ENCODE measurements at regions not wholly inside any gene's neighbourhood (a gene's known extent, or its start where the extent isn't known, plus 50 kb on each side); places are given as distances from the start of the nearest gene placed in this dataset.
A peak's percentile ranks its signal among the peaks of the same experiment; 100 is the strongest.

DNA sequence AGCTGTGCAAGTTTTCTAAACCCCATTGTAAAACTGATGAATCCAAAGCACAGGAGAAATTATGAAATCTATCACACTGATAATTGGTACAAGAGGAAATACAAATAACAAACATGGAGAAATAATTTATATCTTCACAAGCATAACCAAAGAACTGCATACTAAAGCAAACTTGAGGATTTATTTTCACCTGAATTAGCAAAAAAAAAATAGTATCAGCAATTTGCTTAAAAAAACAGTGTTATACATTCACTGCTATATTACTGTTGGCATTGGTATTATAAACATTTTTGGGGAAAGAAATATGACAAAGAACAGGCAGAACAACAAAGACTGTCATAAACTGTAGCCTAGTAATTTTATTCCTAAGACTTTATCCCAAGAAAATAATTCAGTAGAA lies 230.8 kb upstream of the NRP1 start:
- DNase-seq (no peak), ATAC-seq (no peak)
- intact Hi-C loops (cut with DNase I): no loop called here

DNA sequence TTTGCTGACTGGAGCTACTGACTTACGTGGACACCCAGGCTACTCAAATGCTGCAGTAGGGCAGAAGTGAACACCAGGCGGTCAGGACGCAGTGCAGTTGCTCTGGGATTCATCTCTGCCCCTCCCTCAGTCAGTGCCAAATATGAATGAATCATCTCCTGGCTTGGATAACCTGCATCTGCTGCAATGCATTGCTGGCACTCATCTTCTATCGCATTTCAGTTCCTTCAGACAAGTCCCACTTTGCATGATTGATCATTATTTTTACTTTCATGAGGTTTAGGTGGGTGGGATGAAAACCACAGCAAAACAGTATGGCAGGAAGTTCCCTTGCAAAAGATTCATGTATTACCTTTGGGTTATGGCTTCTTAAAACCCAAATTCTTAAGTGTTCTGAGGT lies 224.6 kb upstream of the NRP1 start:
- DNase-seq (peak; percentile 30), ATAC-seq (peak in 1 of 2 donors; percentile 92)

GRCh38 chr10:33557313-33557712 lies 222.8 kb upstream of the NRP1 start:
- DNase-seq: no peak
- no peak for ATAC-seq
- intact Hi-C loops (cut with DNase I): no loop called here

More for the DNA sequence above, 224.6 kb upstream of the NRP1 start:
- intact Hi-C loops (cut with DNase I): no loop called here

GRCh38 chr10:33556620-33557019 lies 222.2 kb upstream of the NRP1 start:
- ATAC-seq (no peak), DNase-seq (no peak)
- intact Hi-C loops (cut with DNase I): no loop called here

DNA sequence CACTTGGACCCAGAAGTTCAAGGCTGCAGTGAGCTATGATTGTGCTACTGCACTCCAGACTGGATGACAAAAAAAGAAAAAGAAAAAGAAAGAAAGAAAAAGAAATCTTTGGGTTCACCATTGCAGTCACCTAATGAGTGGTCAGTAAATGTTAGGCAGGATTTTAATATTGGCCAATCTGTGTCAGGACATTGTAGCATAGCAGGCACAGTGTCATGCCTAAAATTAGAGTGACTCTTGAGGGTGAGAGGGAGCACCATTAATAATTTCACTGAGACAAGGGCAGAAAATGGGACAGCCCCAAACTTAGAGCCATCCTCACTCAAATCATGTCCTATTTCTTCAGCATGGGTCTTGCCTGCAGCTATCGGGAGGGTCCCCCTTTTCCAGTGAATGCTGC lies 221.6 kb upstream of the NRP1 start:
- ATAC-seq (no peak), DNase-seq (no peak)
- intact Hi-C loops (cut with DNase I): no loop called here

GRCh38 chr10:33553748-33554571 lies 219.5 kb upstream of the NRP1 start:
- intact Hi-C loops (cut with DNase I): no loop called here
- no peak for DNase-seq

GRCh38 chr10:33552290-33552689 lies 217.8 kb upstream of the NRP1 start:
- peak; percentile 42 to 71 for ATAC-seq
- intact Hi-C loops (cut with DNase I): no loop called here
- DNase-seq: no peak

More at GRCh38 chr10:33553748-33554571, 219.5 kb upstream of the NRP1 start:
- ATAC-seq: no peak

DNA sequence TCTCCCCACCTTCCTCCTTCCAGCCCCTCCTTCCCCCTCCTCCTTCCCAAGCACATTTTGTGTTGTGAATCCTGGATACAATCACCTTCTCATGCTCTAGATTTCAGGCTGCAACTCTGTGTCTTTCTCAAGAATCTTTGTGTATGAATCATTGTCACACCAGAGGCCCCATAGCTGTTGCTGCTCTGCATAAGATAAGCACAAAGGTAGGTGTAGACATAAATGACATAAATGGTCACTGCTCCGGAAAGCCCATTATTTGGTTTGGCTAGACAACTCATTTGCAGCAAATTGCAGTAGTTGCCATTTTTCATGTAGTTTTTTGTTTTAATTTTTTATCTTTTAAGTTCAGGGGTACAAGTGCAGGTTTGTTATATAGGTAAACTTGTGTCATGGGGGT lies 216.3 kb upstream of the NRP1 start:
- DNase-seq: no peak
- ATAC-seq: no peak
- intact Hi-C loops (cut with DNase I): no loop called here

DNA sequence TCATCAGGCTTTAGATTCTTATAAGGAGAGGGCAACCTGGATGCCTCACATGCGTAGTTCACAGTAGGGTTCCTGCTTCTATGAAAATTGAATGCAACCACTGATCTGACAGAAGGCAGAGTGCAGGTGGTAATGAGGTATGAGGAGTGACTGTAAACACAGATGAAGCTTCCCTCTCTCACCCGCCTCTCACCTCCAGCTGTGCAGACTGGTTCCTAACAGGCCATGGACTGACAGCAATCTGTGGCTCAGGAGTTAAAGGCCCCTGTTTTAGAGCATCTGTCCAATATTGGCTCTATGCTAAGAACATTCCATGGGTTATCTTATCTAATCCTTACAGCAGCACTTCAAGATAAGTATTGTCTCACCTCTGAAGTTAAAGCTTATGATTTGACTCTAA lies 213.5 kb upstream of the NRP1 start:
- ATAC-seq (no peak), DNase-seq (no peak)
- intact Hi-C loops (cut with DNase I): no loop called here

DNA sequence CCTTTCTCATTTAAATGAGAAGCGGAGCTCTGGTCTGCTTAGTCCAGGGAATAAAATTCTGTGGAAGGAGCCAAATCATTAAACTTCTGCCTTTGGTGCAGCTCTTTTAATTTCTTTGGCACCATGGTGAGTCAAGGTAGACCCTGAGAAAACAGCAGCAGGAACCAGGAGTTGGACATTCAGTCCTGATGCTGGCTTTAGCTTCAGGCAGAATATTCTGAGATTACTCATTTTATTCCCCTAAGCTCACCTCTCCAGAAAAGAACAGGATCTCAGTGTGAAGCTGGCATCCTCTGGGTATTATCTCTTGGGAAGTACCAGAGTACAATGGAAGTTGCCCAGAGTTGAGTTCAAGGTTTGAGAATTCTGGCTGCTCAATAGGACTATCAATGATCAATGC lies 211.6 kb upstream of the NRP1 start:
- intact Hi-C loops (cut with DNase I): no loop called here
- DNase-seq (no peak), ATAC-seq (no peak)

DNA sequence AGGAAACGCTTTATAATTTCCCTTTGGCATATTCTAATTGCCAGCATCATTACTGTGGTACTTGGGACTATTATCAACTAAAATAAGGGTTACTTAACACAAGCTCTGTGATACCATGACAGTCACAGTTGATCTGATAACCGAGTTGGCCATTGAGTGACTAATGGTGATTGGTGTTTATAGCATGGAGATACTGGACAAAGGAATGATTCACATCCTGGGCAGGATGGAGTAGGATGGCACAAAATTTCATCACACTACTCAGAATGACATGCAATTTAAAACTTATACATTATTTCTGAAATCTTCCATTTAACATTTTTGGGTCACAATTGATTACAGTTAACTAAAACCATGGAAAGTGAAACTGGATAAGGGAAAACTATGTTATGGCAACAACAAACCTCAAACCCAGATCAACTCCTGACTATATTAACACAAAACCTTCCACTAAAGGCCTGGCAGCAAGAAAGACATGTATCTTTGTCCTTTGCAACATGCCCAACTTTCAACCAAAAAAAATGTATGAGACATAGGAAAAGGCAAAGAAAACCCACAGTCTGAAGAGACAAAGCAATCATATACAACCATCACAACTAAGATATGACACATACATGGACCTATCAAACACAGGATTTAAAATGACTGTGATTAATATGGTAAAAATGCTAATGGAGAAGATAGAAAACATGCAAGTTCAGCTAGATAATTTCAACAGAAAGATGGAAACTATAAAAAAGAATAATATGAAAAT lies 208.5 kb upstream of the NRP1 start:
- intact Hi-C loops (cut with DNase I): no loop called here
- ATAC-seq (no peak), DNase-seq (no peak)

DNA sequence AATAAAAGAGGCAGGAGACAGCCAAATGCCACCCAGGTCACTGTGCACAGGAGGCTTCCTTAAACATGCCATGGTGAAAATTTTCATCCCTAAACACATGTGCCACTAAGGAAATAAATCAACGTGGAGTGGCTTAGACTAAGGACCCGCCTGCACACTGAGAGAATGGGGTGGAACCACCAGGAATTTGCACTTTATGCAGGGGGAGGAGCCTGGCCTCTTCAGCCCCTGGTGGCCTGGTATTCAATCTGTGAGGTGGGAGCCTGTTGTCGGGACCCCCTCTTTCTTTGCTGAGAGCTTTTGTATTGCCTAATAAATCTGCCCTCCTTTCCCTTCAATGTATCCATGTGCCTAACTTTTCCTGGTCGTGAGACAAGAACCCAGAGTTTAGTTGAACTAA lies 204.6 kb upstream of the NRP1 start:
- intact Hi-C loops (cut with DNase I): no loop called here
- DNase-seq: no peak
- ATAC-seq: no peak

DNA sequence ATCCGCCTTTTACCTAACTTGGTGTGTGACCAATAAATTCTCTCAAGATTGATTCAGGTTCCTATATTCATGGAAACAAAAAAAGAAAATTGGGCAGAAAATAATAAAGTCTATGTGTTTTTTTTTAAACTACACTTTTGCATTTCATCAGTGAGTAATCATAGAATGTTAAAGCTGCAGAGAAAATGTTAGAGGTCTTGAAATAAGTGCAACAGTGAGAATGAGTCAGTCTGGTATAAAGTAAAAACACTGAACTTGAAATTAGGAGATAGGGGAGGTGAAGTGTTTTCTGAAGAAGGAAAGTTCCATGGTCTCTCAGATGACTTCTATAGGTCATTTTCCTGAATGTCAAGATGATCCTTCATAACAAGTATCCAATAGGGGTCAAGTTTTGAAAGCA lies 202.6 kb upstream of the NRP1 start:
- no peak for DNase-seq
- intact Hi-C loops (cut with DNase I): no loop called here
- ATAC-seq: no peak

DNA sequence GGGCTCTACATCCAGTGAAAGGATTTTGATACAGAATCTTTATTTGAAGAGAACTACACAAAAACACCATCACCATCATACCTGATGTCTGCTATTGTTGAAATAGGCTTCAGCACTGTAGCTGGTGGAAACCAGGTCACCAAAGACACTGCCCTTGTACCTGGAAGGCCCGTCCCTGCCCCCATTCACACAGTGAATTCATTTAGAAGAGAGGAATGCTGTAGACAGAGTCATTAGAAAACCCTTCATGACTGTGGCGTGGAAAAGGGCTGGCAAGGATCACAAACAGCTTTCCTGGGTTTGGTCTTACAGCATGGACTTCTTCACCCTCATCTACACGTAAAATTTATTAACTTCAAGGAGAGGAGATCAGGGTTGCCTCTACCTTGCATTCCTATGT lies 202.0 kb upstream of the NRP1 start:
- intact Hi-C loops (cut with DNase I): no loop called here
- DNase-seq: no peak
- ATAC-seq: no peak

DNA sequence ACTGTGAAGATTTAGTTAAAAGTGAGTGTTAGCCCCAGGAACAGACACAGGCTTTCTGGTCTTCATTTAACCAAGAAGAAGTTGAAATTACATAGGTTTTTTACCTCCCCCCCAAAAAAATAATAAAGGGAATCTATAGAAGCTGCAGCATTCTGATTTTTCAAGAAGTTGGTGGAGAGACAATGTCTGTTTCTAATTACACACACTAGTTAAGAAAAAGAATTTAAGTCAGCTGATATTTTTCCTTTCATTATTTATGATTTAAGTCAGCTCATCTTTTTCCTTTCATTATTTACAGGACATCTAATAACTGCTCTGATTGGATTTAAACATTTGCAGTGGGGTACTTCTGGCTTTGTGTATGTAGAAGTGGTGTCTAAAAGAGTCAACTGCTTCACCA lies 201.4 kb upstream of the NRP1 start:
- no peak for ATAC-seq
- intact Hi-C loops (cut with DNase I): no loop called here
- DNase-seq: no peak

DNA sequence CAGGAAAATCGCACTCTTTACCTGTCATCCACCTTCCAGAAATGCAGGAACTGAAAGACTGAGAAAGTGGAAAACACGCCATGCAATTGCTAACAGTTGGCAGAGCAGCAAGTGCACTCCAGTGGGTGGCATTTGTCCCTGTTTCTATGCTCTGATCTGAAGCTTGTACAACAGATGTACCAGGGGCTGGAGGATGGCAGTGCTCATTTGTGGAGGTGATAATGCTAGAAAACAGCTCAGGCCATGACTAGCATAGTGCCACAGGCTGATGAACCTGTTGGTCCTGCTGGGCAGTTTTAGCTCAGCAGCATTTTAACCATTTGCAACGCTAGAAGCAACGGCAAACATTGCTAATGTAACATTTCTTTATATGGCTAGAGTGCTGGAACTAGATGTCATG lies 199.9 kb upstream of the NRP1 start:
- DNase-seq (no peak), ATAC-seq (no peak)
- intact Hi-C loops (cut with DNase I): no loop called here

- DNase-seq (no peak), ATAC-seq (no peak)
- intact Hi-C loops (cut with DNase I): no loop called here
These were observed 199.1 kb upstream of the NRP1 start for GRCh38 chr10:33533612-33534011.

- intact Hi-C loops (cut with DNase I): no loop called here
These were observed 198.4 kb upstream of the NRP1 start for GRCh38 chr10:33532901-33533300.

DNA sequence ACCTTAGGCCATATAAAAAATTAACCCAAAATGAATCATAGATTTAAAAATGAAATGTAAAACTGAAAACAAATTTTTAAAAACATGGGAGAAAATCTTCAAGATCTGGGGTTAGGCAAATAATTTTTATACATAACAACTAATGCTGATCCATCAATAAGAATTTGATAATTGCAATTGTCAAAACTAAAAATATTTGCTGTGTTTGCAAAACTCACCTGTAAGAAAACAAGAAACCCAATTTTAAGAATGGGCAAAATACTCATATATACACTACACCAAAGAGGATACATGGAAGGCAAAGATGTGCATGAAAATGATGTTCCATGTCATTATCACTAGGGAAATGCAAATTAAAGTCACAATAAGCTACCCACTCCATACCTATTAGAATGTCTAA lies 194.8 kb upstream of the NRP1 start:
- DNase-seq: no peak
- no peak for ATAC-seq
- intact Hi-C loops (cut with DNase I): no loop called here

More at GRCh38 chr10:33532901-33533300, 198.4 kb upstream of the NRP1 start:
- DNase-seq: no peak
- ATAC-seq: no peak

DNA sequence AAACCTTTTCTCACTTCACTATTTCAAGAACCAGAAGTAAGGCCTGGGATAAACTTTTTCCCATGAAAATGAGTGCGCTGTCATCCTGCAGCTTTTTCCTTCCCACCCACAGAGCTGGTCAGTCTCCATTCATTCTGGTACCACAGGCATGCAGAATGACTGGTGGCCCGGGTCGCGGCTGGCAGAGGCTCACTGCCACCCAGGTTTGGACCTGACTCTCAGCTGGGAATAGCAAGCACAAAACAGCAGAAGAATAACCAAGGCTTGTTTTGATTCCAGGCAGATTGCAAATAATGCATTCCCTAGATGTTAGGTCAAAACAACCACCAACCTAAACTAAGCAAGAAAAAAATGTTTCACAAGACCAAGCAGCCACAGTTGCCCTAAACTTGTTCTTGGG lies 190.5 kb upstream of the NRP1 start:
- no peak for ATAC-seq
- intact Hi-C loops (cut with DNase I): no loop called here
- no peak for DNase-seq

DNA sequence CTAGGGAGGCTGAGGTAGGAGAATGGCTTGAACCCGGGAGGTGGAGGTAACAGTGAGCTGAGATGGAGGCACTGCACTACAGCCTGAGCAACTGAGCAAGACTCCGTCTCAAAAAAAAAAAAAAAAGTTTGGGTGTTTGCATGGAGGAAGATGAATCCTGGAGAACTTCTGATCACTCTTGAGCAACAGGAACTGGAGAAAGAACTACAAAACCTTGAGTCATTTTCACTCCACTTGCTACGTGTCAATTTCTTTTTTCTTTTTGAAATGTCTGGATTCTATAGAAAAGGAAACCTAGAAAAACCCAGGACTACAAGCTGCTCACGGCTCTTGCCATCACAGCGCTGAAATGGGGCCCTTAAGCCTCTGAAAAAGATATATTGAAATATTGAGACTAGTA lies 189.6 kb upstream of the NRP1 start:
- DNase-seq (no peak), ATAC-seq (no peak)
- intact Hi-C loops (cut with DNase I): no loop called here
